Panc1 (cell line): ENCODE measurements at regions not wholly inside any gene's neighbourhood (a gene's known extent, or its start where the extent isn't known, plus 50 kb on each side); places are given as distances from the start of the nearest gene placed in this dataset.

ENCODE experiments used
- ATAC-seq: fragments of 200-7000 bp; cut with Tn5 transposase; 2 replicates; pipeline ENCODE4 v1.9.1; 2020; ENCODE audit warnings: mild to moderate bottlenecking, moderate library complexity
- BruUV-seq: library from RNA; stranded (reverse); fragments of 400-500 nt; replicated peaks from 2 replicates; lab custom pipeline; 2021; lab: Mats Ljungman, UMichigan
- CTCF ChIA-PET: fragments of 300-600 bp; sonication (Branson Sonifier 250); formaldehyde crosslinking; loops from one replicate; lab custom pipeline; 2022; ENCODE audit warnings: antibody characterized with exemption; lab: Charles Lee
- POLR2A ChIA-PET: fragments of 300-600 bp; sonication (Branson Sonifier 250); formaldehyde crosslinking; loops from one replicate; lab custom pipeline; 2022; ENCODE audit warnings: antibody characterized with exemption; lab: Charles Lee
- DNase-seq: peaks from one replicate; pipeline ENCODE4 v3.0.0-alpha.2; 2010; ENCODE audit warnings: low read depth, low spot score
- H3K27ac ChIP-seq: 2 replicates; pipeline ENCODE4 v1.5.1; 2011; ENCODE audit warnings: mild to moderate bottlenecking, low read length, inconsistent platforms
- H3K27me3 ChIP-seq: fragments of 200-500 bp; sonication (Bioruptor generic); 2 replicates; pipeline ENCODE4 v1.6.0; 2014; ENCODE audit warnings: low read length, inconsistent platforms; ENCODE audit not compliant: control insufficient read depth, insufficient read depth
- H3K36me3 ChIP-seq: fragments of 200-500 bp; sonication (Bioruptor generic); 2 replicates; pipeline ENCODE4 v1.5.1; 2014; ENCODE audit warnings: inconsistent platforms, mild to moderate bottlenecking, low read length, moderate library complexity; ENCODE audit not compliant: control insufficient read depth, insufficient read depth
- H3K4me1 ChIP-seq: 2 replicates; pipeline ENCODE4 v1.5.1; 2011; ENCODE audit warnings: inconsistent platforms, mild to moderate bottlenecking, low read length, moderate library complexity; ENCODE audit not compliant: control insufficient read depth, insufficient read depth
- H3K4me3 ChIP-seq, 2 experiments: 2 replicates each; pipeline ENCODE4 v1.5.1; 2011 to 2012; ENCODE audit warnings: low read depth in 2 of 2, low read length in 2 of 2, mild to moderate bottlenecking in 2 of 2, inconsistent platforms in 1 of 2, moderate library complexity in 1 of 2
- H3K9me3 ChIP-seq: fragments of 200-500 bp; sonication (Bioruptor generic); 2 replicates; pipeline ENCODE4 v1.5.1; 2014; ENCODE audit warnings: low read depth, mild to moderate bottlenecking, inconsistent platforms, low read length, moderate library complexity; ENCODE audit not compliant: control insufficient read depth, insufficient read depth
- CTCF ChIP-seq: fragments of 450-650 bp; IDR thresholded peaks from 2 replicates; pipeline ENCODE4 v1.5.1; 2017; ENCODE audit warnings: mild to moderate bottlenecking
- POLR2AphosphoS5 ChIP-seq: IDR thresholded peaks from 2 replicates; pipeline ENCODE4 v1.6.1; 2012; ENCODE audit warnings: mild to moderate bottlenecking, low read depth, low read length, moderate library complexity
- REST ChIP-seq, 2 experiments: IDR thresholded peaks; 2 replicates each; pipeline ENCODE4 v1.6.1; 2011 to 2012; ENCODE audit warnings: low read depth in 2 of 2, control low read depth in 1 of 2, low read length in 1 of 2, mild to moderate bottlenecking in 1 of 2, moderate library complexity in 1 of 2; ENCODE audit not compliant: insufficient read depth in 1 of 2
- SIN3A ChIP-seq: IDR thresholded peaks from 2 replicates; pipeline ENCODE4 v1.6.1; 2012; ENCODE audit warnings: low read depth, mild to moderate bottlenecking, low read length, moderate library complexity, borderline replicate concordance; ENCODE audit not compliant: insufficient read depth
- TCF7L2 ChIP-seq: IDR thresholded peaks from 2 replicates; pipeline ENCODE4 v1.6.1; 2011; ENCODE audit warnings: mild to moderate bottlenecking, low read depth, low read length, inconsistent platforms
- in situ Hi-C: cut with HindIII; loops from 2 replicates; pipeline ENCODE4 v1.10.0; 2016; ENCODE audit warnings: low sequenced_read_pairs, low pct_unique_long_range_greater_than_20kb
- intact Hi-C: fragments of 100-400 bp; cut with micrococcal nuclease; formaldehyde crosslinking; loops from one replicate; pipeline ENCODE4 v1.10.0; 2022; ENCODE audit not compliant: unreplicated experiment

- H3K9me3 ChIP-seq: no peaks in the 10 kb centered on the region
- TF ChIP-seq CTCF (no peak), POLR2AphosphoS5 (no peak), SIN3A (no peak), TCF7L2 (no peak), REST (IDR thresholded peaks at IDR 0.05; ENCODE audit: insufficient read depth in 1 of 2, low read depth in 2 of 2, low read length in 1 of 2) (no peak)
- intact Hi-C loops: no loop called here
- ATAC-seq: no peak
- ChIA-PET POLR2A (no interaction called here), CTCF (no interaction called here)
- H3K4me3 ChIP-seq: no peak overlapping the region
- no TSS peak for BruUV-seq
- in situ Hi-C loops: no loop called here
- H3K27ac ChIP-seq: no peak overlapping the region
- H3K4me1 ChIP-seq: no peaks in the 10 kb centered on the region
- H3K36me3 ChIP-seq: no peaks in the 10 kb centered on the region
- no peak for DNase-seq
- H3K27me3 ChIP-seq: no peaks in the 10 kb centered on the region
Measured at GRCh38 chr13:81109026-81109425, 768.1 kb upstream of the SPRY2 start.

DNA sequence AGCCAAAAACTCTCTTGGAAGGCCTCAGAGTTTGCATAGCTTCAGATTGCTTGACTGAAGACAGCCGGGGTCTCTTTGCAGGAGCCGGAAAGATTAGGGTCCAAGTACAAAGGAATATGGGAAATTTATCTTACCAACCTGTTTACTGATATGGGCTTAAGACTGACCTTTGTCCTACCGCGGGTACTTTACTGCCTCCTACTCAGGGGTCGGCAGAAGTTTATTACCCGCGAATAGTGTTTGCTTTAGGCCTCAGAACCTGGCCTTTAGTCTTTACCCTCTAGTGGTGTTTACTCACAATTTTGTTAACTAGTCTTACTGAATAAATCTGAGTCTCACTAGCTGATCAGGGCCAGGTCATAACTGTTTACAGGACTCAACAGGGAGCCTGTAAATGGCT, 765.4 kb upstream of the SPRY2 start:
- in situ Hi-C loops: no loop called here
- no peaks in the 10 kb centered on the region for H3K4me1 ChIP-seq
- no peaks in the 10 kb centered on the region for H3K27me3 ChIP-seq
- BruUV-seq: no TSS peak
- H3K36me3 ChIP-seq: no peaks in the 10 kb centered on the region
- DNase-seq (no peak), ATAC-seq (no peak)
- CTCF ChIA-PET: no interaction called here
- no peak for TF ChIP-seq CTCF
- TF ChIP-seq POLR2AphosphoS5: no peak
- no peak for TF ChIP-seq SIN3A
- no peak for TF ChIP-seq REST (IDR thresholded peaks at IDR 0.05; ENCODE audit: insufficient read depth in 1 of 2, low read depth in 2 of 2, low read length in 1 of 2)
- TF ChIP-seq TCF7L2: no peak
- H3K4me3 ChIP-seq: no peak overlapping the region
- POLR2A ChIA-PET: no interaction called here
- intact Hi-C loops: no loop called here
- no peaks in the 10 kb centered on the region for H3K9me3 ChIP-seq
- H3K27ac ChIP-seq: no peak overlapping the region
